Mucosa of rectum (tissue), 2 donors: ENCODE measurements at regions not wholly inside any gene's neighbourhood (a gene's known extent, or its start where the extent isn't known, plus 50 kb on each side); places are given as distances from the start of the nearest gene placed in this dataset.

Experiments
- H3K27ac ChIP-seq, 2 donors: one replicate each; pipeline ENCODE4 v1.7.0; 2013; ENCODE audit warnings: inconsistent platforms in 2 of 2, low read depth in 2 of 2, low read length in 2 of 2
- H3K27me3 ChIP-seq, 2 donors: one replicate each; pipeline ENCODE4 v1.7.0; 2013; ENCODE audit warnings: low read length in 2 of 2; ENCODE audit not compliant: control insufficient read depth in 2 of 2, insufficient read depth in 2 of 2
- H3K36me3 ChIP-seq, 2 donors: one replicate each; pipeline ENCODE4 v1.7.0; 2013; ENCODE audit warnings: low read length in 2 of 2; ENCODE audit not compliant: control insufficient read depth in 2 of 2, insufficient read depth in 2 of 2
- H3K4me1 ChIP-seq, 2 donors: one replicate each; pipeline ENCODE4 v1.7.0; 2013; ENCODE audit warnings: low read length in 2 of 2, mild to moderate bottlenecking in 1 of 2; ENCODE audit not compliant: control insufficient read depth in 2 of 2, insufficient read depth in 2 of 2
- H3K4me3 ChIP-seq, 2 donors: one replicate each; pipeline ENCODE4 v1.7.0; 2013; ENCODE audit warnings: low read length in 2 of 2
- H3K9ac ChIP-seq, 2 donors: one replicate each; pipeline ENCODE4 v1.7.0; 2013; ENCODE audit warnings: low read length in 2 of 2, low read depth in 1 of 2, mild to moderate bottlenecking in 1 of 2
- H3K9me3 ChIP-seq, 2 donors: one replicate each; pipeline ENCODE4 v1.7.0; 2013; ENCODE audit warnings: low read length in 2 of 2; ENCODE audit not compliant: control insufficient read depth in 2 of 2
- donor health status: healthy.
- donor health status: Normal muscosa, but diverticular disease.

DNA sequence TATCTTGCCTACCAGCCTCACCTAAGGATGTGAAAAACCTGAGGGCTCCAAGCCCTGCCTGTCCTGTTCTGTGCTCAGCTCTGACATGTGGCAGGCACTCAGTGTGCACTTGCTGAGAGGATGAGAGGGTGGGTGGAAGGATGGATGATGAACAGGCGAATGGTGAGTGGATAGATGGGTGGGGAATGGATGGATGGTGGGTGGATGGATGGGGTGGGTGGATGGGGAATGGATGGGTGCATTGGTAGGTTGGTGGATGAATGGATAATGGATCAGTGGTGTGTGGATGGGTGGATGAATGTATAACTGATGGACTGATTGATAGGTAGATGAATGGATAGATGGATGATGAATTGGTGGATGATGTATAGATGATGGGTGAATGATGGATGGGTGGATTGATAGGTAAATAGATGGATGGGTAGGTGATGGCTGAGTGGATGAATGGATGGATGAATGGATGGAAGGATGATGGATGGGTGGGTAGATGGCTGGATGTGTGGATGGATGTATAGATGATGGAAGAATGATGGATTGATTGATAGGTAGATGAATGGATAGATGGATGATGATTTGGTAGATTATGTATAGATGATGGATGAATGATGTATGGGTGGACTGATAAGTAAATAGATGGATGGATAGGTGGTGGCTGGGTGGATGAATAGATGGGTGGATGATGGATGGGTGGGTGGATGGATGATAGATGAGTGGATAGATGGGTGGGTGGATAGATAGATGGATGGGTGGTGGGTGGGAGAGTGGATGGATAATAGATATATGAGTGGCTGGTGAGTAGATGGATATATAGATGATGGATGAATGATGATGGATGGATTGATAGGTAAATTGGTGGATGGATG is 69.3 kb upstream of the NKX1-1 start:
- H3K27me3 ChIP-seq = no peaks in the 10 kb centered on the region
- no peak overlapping the region for H3K9ac ChIP-seq
- H3K4me1 ChIP-seq = no peaks in the 10 kb centered on the region
- no peaks in the 10 kb centered on the region for H3K36me3 ChIP-seq
- H3K4me3 ChIP-seq = no peak overlapping the region
- H3K9me3 ChIP-seq = peaks cover 0 to 4% of the 10 kb centered on the region in 2 donors
- no peak overlapping the region for H3K27ac ChIP-seq

DNA sequence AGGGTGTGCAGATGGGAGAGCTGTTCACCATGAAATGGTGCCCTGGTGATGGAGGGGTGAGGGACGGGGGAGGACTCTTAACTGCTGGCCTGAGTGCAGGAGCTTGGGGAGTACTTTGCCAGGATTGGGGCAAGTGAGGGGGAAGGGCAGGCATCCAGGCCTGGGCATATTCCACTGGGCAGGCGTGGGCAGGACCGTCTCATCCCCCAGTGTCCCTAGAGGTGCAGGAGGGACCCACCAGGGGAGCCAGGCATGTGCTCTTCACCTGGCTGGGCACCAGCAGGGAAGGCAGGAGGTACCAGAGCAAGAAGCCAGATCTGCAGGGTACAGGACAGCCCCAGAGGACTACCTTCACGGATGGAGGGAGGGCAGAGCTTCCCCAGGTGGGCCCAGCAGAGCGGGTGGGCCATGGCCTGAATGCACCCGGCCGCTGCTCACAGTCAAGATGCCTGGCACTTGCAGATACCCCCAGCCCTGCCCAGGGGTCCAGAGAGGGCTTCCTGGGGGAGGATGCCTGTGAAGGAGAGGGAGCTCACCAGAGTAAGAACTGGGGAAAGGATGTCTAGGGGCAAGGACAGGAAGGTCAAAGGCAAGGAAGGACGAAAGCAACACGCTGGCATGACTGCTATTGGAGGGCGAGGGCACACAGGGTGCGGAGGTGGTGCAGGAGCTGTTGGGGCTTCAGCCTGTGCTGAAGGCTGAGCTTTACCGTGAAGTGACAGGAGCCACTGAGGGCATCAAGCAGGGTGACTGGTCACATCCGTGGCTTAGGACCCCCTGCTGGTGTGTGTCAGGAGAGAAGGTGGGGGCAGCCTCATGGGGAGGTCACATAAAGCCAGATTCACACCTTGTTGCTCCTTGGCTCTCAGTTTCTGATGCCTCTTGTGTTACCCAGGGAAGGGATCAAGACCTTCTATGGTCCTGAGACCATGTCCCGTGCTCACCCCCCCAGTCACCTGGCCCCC is 68.2 kb upstream of the NKX1-1 start:
- Histone ChIP-seq H3K27me3 (no peaks in the 10 kb centered on the region), H3K36me3 (no peaks in the 10 kb centered on the region), H3K9me3 (no peaks in the 10 kb centered on the region), H3K4me3 (no peak overlapping the region), H3K9ac (no peak overlapping the region), H3K27ac (no peak overlapping the region), H3K4me1 (no peaks in the 10 kb centered on the region)

GRCh38 chr4:1473718-1474117 is 67.5 kb upstream of the NKX1-1 start:
- H3K27me3 ChIP-seq = no peaks in the 10 kb centered on the region
- H3K4me3 ChIP-seq = no peak overlapping the region
- H3K9ac ChIP-seq = no peak overlapping the region
- no peaks in the 10 kb centered on the region for H3K4me1 ChIP-seq
- no peaks in the 10 kb centered on the region for H3K9me3 ChIP-seq
- H3K36me3 ChIP-seq = no peaks in the 10 kb centered on the region
- H3K27ac ChIP-seq = no peak overlapping the region

DNA sequence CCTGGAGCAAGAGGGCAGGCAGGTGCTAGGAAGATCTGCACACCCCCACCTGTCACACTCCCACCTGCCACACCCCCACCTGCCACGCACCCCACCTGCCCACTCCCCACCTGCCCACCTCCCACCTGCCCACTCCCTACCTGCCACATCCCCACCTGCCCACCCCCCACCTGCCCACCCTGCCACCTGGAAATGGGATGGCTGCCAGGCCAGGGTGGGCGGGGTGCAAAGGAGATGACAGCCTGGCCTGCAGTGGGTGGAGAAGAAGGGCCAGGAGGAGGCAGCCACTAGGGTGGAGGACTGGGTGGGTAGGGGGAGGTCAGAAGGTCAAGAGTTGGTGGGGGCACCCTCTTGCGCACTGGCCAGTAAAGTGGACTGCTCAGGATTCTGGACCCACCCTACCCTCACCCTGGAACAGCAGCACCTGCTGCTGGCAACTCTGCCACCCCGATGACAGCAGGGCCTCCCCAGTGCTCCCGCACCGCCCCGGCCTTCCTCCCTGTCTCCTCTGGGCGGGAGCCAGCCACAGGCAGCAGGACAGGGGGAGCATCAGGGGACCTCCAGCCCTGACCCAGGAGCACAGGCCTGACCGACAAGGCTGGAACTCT is 66.8 kb upstream of the NKX1-1 start:
- Histone ChIP-seq H3K27me3 (no peaks in the 10 kb centered on the region), H3K4me1 (no peaks in the 10 kb centered on the region), H3K36me3 (no peaks in the 10 kb centered on the region), H3K9me3 (peaks cover 0 to 2% of the 10 kb centered on the region in 2 donors), H3K9ac (no peak overlapping the region), H3K27ac (no peak overlapping the region), H3K4me3 (no peak overlapping the region)

DNA sequence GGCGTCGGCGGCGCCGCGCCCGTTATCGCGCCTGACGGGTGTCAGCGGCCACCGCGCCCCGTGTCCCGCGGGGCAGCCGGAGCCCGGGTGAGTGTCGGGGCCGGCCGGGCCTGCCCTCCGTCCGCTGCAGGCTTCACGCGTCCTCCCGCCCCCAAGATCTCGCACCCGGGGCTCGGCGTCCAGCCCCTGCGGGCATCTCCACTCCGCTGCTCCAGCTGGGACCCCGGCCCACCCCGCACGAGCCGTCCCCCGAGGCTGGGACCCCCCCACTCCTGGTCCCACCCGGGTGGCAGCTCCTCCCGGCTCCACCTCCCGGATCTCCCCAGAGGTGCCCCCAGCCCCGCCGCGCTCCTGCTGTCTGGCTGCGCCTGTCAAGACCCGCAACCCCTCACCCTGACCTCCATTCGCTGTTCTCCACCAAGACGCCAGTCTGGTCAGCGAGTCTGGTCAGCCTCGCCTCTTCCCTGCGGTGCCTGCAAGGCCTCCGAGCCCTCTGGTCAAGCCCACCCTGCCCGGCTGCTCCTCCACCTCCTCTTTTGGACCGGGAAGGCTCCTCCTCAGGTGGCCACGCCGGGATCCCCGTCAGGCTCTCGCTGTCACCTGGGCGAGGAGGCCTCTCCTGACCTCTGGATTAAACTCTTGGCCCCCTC is 66.0 kb upstream of the NKX1-1 start:
- no peaks in the 10 kb centered on the region for H3K36me3 ChIP-seq
- no peak overlapping the region for H3K4me3 ChIP-seq
- H3K4me1 ChIP-seq = no peaks in the 10 kb centered on the region
- H3K9ac ChIP-seq = no peak overlapping the region
- no peaks in the 10 kb centered on the region for H3K27me3 ChIP-seq
- peaks cover 0 to 2% of the 10 kb centered on the region in 2 donors for H3K9me3 ChIP-seq
- no peak overlapping the region for H3K27ac ChIP-seq

GRCh38 chr4:1471443-1472147 is 65.4 kb upstream of the NKX1-1 start:
- Histone ChIP-seq H3K27ac (no peak overlapping the region), H3K4me3 (no peak overlapping the region), H3K4me1 (no peaks in the 10 kb centered on the region), H3K9me3 (peaks cover 0 to 2% of the 10 kb centered on the region in 2 donors), H3K9ac (no peak overlapping the region), H3K27me3 (no peaks in the 10 kb centered on the region), H3K36me3 (no peaks in the 10 kb centered on the region)

DNA sequence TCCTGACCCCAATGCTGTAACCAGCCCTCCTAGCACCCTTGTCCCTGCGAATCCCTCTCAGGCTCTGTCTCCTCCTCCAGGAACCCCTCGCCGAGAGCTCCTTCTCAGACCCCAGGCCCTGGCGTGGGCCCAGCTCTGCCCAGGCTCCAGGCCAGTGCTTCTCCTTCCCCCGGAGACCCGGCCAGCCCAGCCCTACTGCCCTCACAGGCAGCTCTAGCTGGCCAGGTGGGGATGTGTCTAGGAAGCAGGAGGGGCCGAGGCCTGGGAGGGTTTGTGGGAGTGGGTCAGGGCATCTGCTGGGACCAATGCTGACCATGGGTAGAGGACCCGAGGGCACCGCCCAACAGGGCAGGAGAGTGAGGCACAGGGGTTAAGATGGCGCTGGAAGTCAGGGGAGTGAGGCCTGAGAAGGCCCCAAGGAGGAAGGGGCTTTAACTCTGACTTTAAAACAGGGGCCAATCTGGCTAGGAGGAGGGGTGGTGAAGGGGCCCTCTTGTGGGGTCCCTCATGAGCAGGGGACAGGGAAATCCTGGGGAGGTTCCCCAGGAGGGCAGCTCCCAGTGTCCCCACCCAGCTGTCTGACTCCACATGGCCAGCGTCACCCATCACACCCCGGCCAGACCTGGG is 64.7 kb upstream of the NKX1-1 start:
- Histone ChIP-seq H3K9ac (no peak overlapping the region), H3K27me3 (no peaks in the 10 kb centered on the region), H3K27ac (no peak overlapping the region), H3K4me1 (no peaks in the 10 kb centered on the region), H3K36me3 (no peaks in the 10 kb centered on the region), H3K4me3 (no peak overlapping the region), H3K9me3 (peaks cover 0 to 2% of the 10 kb centered on the region in 2 donors)

DNA sequence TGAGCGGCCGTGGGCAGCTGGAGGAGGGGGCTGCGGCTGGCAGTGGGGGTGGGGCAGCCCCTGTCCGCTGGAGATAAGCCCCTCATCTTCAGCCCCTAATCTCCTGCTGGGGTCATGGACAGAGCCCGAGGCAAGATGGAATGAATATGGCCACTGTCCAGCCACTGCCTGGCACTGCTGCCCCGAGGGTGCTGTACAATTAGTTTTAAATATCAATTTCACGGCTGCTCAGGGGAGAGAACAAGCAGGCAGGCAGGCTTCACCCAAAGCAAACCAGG is 64.1 kb upstream of the NKX1-1 start:
- H3K27ac ChIP-seq = no peak overlapping the region
- no peak overlapping the region for H3K9ac ChIP-seq
- no peaks in the 10 kb centered on the region for H3K27me3 ChIP-seq
- H3K36me3 ChIP-seq = no peaks in the 10 kb centered on the region
- H3K9me3 ChIP-seq = peaks cover 0 to 2% of the 10 kb centered on the region in 2 donors
- H3K4me3 ChIP-seq = no peak overlapping the region
- H3K4me1 ChIP-seq = no peaks in the 10 kb centered on the region
